A549 (cell line): ENCODE measurements at regions not wholly inside any gene's neighbourhood (a gene's known extent, or its start where the extent isn't known, plus 50 kb on each side); places are given as distances from the start of the nearest gene placed in this dataset.

ENCODE experiments used
- ATAC-seq, 2 experiments: fragments of 200-7000 bp in 1 of 2; fragments of >200 bp in 1 of 2; cut with Nextera tagmentation in 1 of 2; cut with Tn5 transposase in 1 of 2; 3 replicates each; pipeline versions ENCODE4 v1.8.0 to v1.9.1; 2018 to 2020; ENCODE audit warnings: mild to moderate bottlenecking in 1 of 2, moderate library complexity in 1 of 2
- CTCF ChIA-PET: fragments of 300-600 bp; sonication (Branson Sonifier 250); formaldehyde crosslinking; extraction: SDS; loops from one replicate; lab custom pipeline; 2021; ENCODE audit warnings: antibody characterized with exemption, inconsistent platforms; lab: Yijun Ruan, JAX
- POLR2A ChIA-PET: fragments of 350-600 bp; formaldehyde crosslinking; extraction: SDS; loops from one replicate; lab custom pipeline; 2021; ENCODE audit warnings: antibody characterized with exemption, inconsistent platforms; lab: Yijun Ruan, JAX
- DNase-seq, 2 experiments: peaks; one replicate each; pipeline versions ENCODE4 v3.0.0 to v3.0.0-alpha.2; 2011 to 2016; ENCODE audit warnings: low read depth in 1 of 2, low spot score in 1 of 2
- FAIRE-seq: peaks from 2 replicates; lab custom pipeline; 2011; peaks lifted over from hg19 to GRCh38; lab: Jason Lieb, UNC
- H3K27ac ChIP-seq, 2 experiments: fragments of >200 bp; sonication (Bioruptor Twin); formaldehyde crosslinking; 3 replicates each; pipeline ENCODE4 v1.5.1; 2016 to 2017
- H3K4me1 ChIP-seq: fragments of >200 bp; sonication (Bioruptor Twin); formaldehyde crosslinking; 3 replicates; pipeline ENCODE4 v1.6.1; 2016
- H3K4me2 ChIP-seq: fragments of >200 bp; sonication (Bioruptor Twin); formaldehyde crosslinking; 3 replicates; pipeline ENCODE4 v1.6.1; 2016
- H3K4me3 ChIP-seq: fragments of >200 bp; sonication (Bioruptor Twin); formaldehyde crosslinking; 3 replicates; pipeline ENCODE4 v1.5.1; 2016
- H3K9me3 ChIP-seq: fragments of >200 bp; sonication (Bioruptor Twin); formaldehyde crosslinking; 3 replicates; pipeline ENCODE4 v1.6.1; 2016
- CBX8 ChIP-seq: fragments of 200-600 bp; sonication (generic); IDR thresholded peaks from 2 replicates; pipeline ENCODE4 v1.6.1; 2016
- CHD4 ChIP-seq: fragments of 200-600 bp; sonication (generic); IDR thresholded peaks from 2 replicates; pipeline ENCODE4 v1.6.1; 2016; ENCODE audit warnings: antibody characterized with exemption, mild to moderate bottlenecking, borderline replicate concordance
- EHF ChIP-seq: fragments of 250-450 bp; sonication (Bioruptor Pico); IDR thresholded peaks from 2 replicates; pipeline ENCODE4 v1.5.0; 2020; ENCODE audit warnings: mild to moderate bottlenecking
- FOXS1 ChIP-seq: fragments of 250-450 bp; sonication (Bioruptor Pico); IDR thresholded peaks from 2 replicates; pipeline ENCODE4 v1.5.0; 2020; ENCODE audit warnings: mild to moderate bottlenecking, moderate library complexity
- HDAC2 ChIP-seq: fragments of 200-600 bp; sonication (generic); IDR thresholded peaks from 2 replicates; pipeline ENCODE4 v1.6.1; 2016
- HEYL ChIP-seq: fragments of 250-450 bp; sonication (Bioruptor Pico); IDR thresholded peaks from 2 replicates; pipeline ENCODE4 v1.8.0; 2021; ENCODE audit warnings: mild to moderate bottlenecking, moderate library complexity
- HOXB5 ChIP-seq: fragments of 250-450 bp; sonication (Bioruptor Pico); IDR thresholded peaks from 2 replicates; pipeline ENCODE4 v1.5.0; 2020; ENCODE audit warnings: mild to moderate bottlenecking, moderate library complexity
- JUN ChIP-seq, 2 experiments: fragments of >200 bp; sonication (Bioruptor Twin); formaldehyde crosslinking; IDR thresholded peaks; 2 replicates in 1 of 2; 3 replicates in 1 of 2; pipeline ENCODE4 v1.6.1; 2016 to 2017
- KDM1A ChIP-seq: fragments of 200-600 bp; sonication (generic); IDR thresholded peaks from 2 replicates; pipeline ENCODE4 v1.6.1; 2016; ENCODE audit warnings: low read depth, mild to moderate bottlenecking
- MYC ChIP-seq: IDR thresholded peaks from 2 replicates; pipeline ENCODE4 v1.6.1; 2012; ENCODE audit warnings: mild to moderate bottlenecking, inconsistent platforms, low read length, improper control_type of control experiment, borderline replicate concordance
- NFE2L2 ChIP-seq: fragments of 150-350 bp; conservative IDR thresholded peaks from 2 replicates; pipeline ENCODE4 v1.6.1; 2014; ENCODE audit warnings: low read length
- NPAS2 ChIP-seq: fragments of 250-450 bp; sonication (Bioruptor Pico); IDR thresholded peaks from 2 replicates; pipeline ENCODE4 v1.8.0; 2022; ENCODE audit warnings: mild to moderate bottlenecking, moderate library complexity, borderline replicate concordance
- POLR2AphosphoS2 ChIP-seq: conservative IDR thresholded peaks from 2 replicates; pipeline ENCODE4 v1.6.1; 2012; ENCODE audit warnings: low read length, improper control_type of control experiment, inconsistent platforms
- RAD21 ChIP-seq, 2 experiments: fragments of >200 bp in 1 of 2; sonication (Bioruptor Twin) in 1 of 2; formaldehyde crosslinking in 1 of 2; IDR thresholded peaks in 1 of 2; conservative IDR thresholded peaks in 1 of 2; 2 replicates in 1 of 2; 3 replicates in 1 of 2; pipeline ENCODE4 v1.6.1; 2012 to 2018; ENCODE audit warnings: inconsistent platforms in 1 of 2
- RARB ChIP-seq: fragments of 250-450 bp; sonication (Bioruptor Pico); IDR thresholded peaks from 2 replicates; pipeline ENCODE4 v1.8.0; 2021; ENCODE audit warnings: mild to moderate bottlenecking, moderate library complexity
- RCOR1 ChIP-seq: fragments of 150-350 bp; IDR thresholded peaks from 2 replicates; pipeline ENCODE4 v1.6.1; 2014; ENCODE audit warnings: antibody characterized with exemption, low read length, low read depth
- TFCP2L1 ChIP-seq: fragments of 250-450 bp; sonication (Bioruptor Pico); IDR thresholded peaks from 2 replicates; pipeline ENCODE4 v1.5.0; 2021; ENCODE audit warnings: mild to moderate bottlenecking
- TP53 ChIP-seq: fragments of 250-450 bp; sonication (Bioruptor Pico); IDR thresholded peaks from 2 replicates; pipeline ENCODE4 v1.5.0; 2021; ENCODE audit warnings: mild to moderate bottlenecking, moderate library complexity
- WGBS: methylation state at CpG from one replicate; pipeline ENCODE4 v1.1.6; 2017; ENCODE audit errors: missing lambda C conversion rate; 5-methylcytosine and 5-hydroxymethylcytosine counted together
- TF ChIP-seq, protein P1 (sequence below): fragments of >200 bp; sonication (Bioruptor Twin); formaldehyde crosslinking; IDR thresholded peaks from 2 replicates; pipeline ENCODE4 v1.6.1; 2016
- TF ChIP-seq, protein P2 (sequence below): fragments of 450-650 bp; IDR thresholded peaks from 2 replicates; pipeline ENCODE4 v1.6.1; 2014; ENCODE audit warnings: antibody characterized with exemption
- TF ChIP-seq, protein P3 (sequence below): fragments of 200-600 bp; sonication (generic); IDR thresholded peaks from 2 replicates; pipeline ENCODE4 v1.6.1; 2016; ENCODE audit warnings: antibody characterized with exemption, mild to moderate bottlenecking, moderate library complexity
- TF ChIP-seq, protein P4 (sequence below): IDR thresholded peaks from 2 replicates; pipeline ENCODE4 v1.6.1; 2012

DNA sequence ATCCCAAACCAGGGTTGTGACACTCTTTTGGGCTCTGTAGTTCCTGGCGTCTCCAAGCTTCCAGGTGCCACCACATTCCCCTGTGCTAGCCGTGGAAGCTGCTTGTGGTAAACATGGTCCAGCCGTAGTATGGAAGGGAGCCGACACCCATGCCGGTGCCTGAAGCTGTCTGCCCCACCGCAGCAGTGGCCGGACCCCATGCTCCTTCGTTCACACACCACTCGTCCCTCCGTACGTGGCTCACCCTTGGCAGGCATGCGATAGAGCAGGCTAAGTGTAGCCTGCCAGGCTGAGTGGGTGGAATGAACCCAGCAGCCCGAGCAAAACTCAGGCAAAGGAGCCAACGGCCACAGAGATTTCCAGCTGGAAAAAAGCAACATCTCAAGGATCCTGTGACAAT, 2030.4 kb downstream of the EFNA5 start:
- Histone ChIP-seq H3K4me1 (no peaks in the 10 kb centered on the region), H3K27ac (no peak overlapping the region), H3K4me2 (no peak overlapping the region), H3K9me3 (no peaks in the 10 kb centered on the region), H3K4me3 (no peak overlapping the region)
- WGBS, result 68% methylated on average over 11 of the region's 14 CpGs
- TF ChIP-seq HDAC2 (no peak), NPAS2 (no peak), RCOR1 (no peak), JUN (IDR thresholded peaks at IDR 0.05) (no peak), HOXB5 (CRISPR knock-in tag) (no peak), CBX8 (no peak), KDM1A (no peak), TFCP2L1 (CRISPR knock-in tag) (no peak), MYC (no peak), FOXS1 (no peak), TP53 (no peak), POLR2AphosphoS2 (no peak)
- TF ChIP-seq, protein P1, sequence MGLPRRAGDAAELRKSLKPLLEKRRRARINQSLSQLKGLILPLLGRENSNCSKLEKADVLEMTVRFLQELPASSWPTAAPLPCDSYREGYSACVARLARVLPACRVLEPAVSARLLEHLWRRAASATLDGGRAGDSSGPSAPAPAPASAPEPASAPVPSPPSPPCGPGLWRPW, result no peak
- ChIA-PET CTCF (no interaction called here), POLR2A (no interaction called here)
- DNase-seq (no peak), FAIRE-seq (no peak), ATAC-seq (no peak)

DNA sequence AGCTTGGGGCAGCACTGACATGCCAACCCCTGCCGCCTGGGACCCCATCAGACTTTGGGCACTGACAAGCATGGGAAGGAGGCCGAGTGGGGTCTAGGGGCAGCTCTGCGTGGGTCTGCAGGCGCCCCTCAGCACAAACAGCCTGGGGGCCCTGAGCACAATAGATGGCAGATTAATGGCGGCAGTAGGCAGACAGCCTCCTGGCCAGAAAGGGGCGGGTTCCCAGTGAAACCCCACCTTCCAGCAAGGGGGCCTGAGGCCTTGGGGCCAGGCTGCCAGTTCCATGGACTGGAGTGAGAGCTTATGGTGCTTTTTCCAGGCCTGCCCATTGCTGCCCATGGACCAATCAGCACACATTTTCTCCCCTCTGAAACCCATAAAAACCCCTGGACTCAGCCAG, 2031.2 kb downstream of the EFNA5 start:
- FAIRE-seq (no peak), ATAC-seq (no peak), DNase-seq (no peak)
- 43% methylated on average over 5 of the region's 6 CpGs for WGBS
- Histone ChIP-seq H3K4me2 (no peak overlapping the region), H3K27ac (no peak overlapping the region), H3K4me3 (no peak overlapping the region), H3K9me3 (no peaks in the 10 kb centered on the region), H3K4me1 (no peaks in the 10 kb centered on the region)
- TF ChIP-seq JUN (IDR thresholded peaks at IDR 0.05) (no peak), NFE2L2 (no peak), CHD4 (no peak), HEYL (CRISPR knock-in tag) (no peak), EHF (CRISPR knock-in tag) (no peak), HDAC2 (no peak)
- TF ChIP-seq, protein P2, sequence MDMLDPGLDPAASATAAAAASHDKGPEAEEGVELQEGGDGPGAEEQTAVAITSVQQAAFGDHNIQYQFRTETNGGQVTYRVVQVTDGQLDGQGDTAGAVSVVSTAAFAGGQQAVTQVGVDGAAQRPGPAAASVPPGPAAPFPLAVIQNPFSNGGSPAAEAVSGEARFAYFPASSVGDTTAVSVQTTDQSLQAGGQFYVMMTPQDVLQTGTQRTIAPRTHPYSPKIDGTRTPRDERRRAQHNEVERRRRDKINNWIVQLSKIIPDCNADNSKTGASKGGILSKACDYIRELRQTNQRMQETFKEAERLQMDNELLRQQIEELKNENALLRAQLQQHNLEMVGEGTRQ, result no peak
- TF ChIP-seq, protein P3, sequence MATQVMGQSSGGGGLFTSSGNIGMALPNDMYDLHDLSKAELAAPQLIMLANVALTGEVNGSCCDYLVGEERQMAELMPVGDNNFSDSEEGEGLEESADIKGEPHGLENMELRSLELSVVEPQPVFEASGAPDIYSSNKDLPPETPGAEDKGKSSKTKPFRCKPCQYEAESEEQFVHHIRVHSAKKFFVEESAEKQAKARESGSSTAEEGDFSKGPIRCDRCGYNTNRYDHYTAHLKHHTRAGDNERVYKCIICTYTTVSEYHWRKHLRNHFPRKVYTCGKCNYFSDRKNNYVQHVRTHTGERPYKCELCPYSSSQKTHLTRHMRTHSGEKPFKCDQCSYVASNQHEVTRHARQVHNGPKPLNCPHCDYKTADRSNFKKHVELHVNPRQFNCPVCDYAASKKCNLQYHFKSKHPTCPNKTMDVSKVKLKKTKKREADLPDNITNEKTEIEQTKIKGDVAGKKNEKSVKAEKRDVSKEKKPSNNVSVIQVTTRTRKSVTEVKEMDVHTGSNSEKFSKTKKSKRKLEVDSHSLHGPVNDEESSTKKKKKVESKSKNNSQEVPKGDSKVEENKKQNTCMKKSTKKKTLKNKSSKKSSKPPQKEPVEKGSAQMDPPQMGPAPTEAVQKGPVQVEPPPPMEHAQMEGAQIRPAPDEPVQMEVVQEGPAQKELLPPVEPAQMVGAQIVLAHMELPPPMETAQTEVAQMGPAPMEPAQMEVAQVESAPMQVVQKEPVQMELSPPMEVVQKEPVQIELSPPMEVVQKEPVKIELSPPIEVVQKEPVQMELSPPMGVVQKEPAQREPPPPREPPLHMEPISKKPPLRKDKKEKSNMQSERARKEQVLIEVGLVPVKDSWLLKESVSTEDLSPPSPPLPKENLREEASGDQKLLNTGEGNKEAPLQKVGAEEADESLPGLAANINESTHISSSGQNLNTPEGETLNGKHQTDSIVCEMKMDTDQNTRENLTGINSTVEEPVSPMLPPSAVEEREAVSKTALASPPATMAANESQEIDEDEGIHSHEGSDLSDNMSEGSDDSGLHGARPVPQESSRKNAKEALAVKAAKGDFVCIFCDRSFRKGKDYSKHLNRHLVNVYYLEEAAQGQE, result no peak
- CTCF ChIA-PET, result no interaction called here
- POLR2A ChIA-PET, result no interaction called here

DNA sequence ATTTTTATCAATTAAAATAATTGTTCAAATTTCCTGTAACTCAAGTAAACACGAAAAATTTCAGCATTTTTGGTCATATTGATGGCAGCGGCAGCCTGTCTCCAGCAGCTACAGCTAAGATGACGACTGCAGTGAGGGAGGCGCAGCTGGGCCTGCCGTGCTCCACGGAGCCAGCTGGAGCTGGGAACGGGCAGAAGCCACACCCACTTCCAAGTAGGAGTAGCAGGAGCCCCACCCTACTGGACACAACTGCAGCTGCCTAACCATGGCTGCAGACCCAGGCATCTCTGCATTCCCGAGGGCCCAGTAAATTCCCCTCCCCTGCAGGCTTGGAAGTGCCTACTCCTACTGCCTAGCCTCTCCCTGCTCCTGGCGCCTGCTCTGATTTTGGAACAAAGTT, 2031.7 kb downstream of the EFNA5 start:
- Histone ChIP-seq H3K4me2 (no peak overlapping the region), H3K4me3 (no peak overlapping the region), H3K27ac (no peak overlapping the region), H3K4me1 (no peaks in the 10 kb centered on the region), H3K9me3 (no peaks in the 10 kb centered on the region)
- no peak for DNase-seq
- FAIRE-seq, result no peak
- CTCF ChIA-PET, result no interaction called here
- TF ChIP-seq RARB (CRISPR knock-in tag) (no peak), TFCP2L1 (CRISPR knock-in tag) (no peak), RAD21 (conservative IDR thresholded peaks at IDR 0.05 in 1 of 2, IDR thresholded peaks at IDR 0.05 in 1 of 2) (no peak)
- TF ChIP-seq, protein P4, sequence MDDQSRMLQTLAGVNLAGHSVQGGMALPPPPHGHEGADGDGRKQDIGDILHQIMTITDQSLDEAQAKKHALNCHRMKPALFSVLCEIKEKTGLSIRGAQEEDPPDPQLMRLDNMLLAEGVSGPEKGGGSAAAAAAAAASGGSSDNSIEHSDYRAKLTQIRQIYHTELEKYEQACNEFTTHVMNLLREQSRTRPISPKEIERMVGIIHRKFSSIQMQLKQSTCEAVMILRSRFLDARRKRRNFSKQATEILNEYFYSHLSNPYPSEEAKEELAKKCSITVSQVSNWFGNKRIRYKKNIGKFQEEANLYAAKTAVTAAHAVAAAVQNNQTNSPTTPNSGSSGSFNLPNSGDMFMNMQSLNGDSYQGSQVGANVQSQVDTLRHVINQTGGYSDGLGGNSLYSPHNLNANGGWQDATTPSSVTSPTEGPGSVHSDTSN, result no peak
- 66% methylated on average over 9 of the region's 9 CpGs for WGBS
- no peak for ATAC-seq
- POLR2A ChIA-PET, result no interaction called here
